Sigmoid colon (tissue), 6 donors: ENCODE measurements at regions not wholly inside any gene's neighbourhood (a gene's known extent, or its start where the extent isn't known, plus 50 kb on each side); places are given as distances from the start of the nearest gene placed in this dataset.

Experiments
- DNase-seq: peaks from one replicate; pipeline ENCODE4 v3.0.0-alpha.2; 2019
- H3K27ac ChIP-seq, 4 donors: fragments of 200-600 bp; sonication (generic); one replicate each; pipeline ENCODE4 v1.5.1; 2016 to 2019; ENCODE audit warnings: mild to moderate bottlenecking in 1 of 4
- H3K27me3 ChIP-seq, 3 donors: fragments of 200-600 bp; sonication (generic); one replicate each; pipeline ENCODE4 v1.5.1; 2019; ENCODE audit warnings: mild to moderate bottlenecking in 1 of 3
- H3K36me3 ChIP-seq, 4 donors: fragments of 200-600 bp; sonication (generic); one replicate each; pipeline ENCODE4 v1.5.1; 2016 to 2019
- H3K4me1 ChIP-seq, 4 donors: fragments of 200-600 bp; sonication (generic); one replicate each; pipeline ENCODE4 v1.5.1; 2017 to 2019
- H3K4me3 ChIP-seq, 4 donors: fragments of 200-600 bp; sonication (generic); one replicate each; pipeline ENCODE4 v1.5.1; 2017 to 2019; ENCODE audit warnings: mild to moderate bottlenecking in 2 of 4, moderate library complexity in 1 of 4
- H3K9me3 ChIP-seq, 4 donors: fragments of 200-600 bp in 3 of 4; sonication (generic) in 3 of 4; one replicate each; pipeline versions ENCODE4 v1.5.1 to v1.6.1; 2013 to 2019
- EP300 ChIP-seq, 4 donors: sonication (generic); formaldehyde crosslinking; IDR thresholded peaks; one replicate each; pipeline ENCODE4 v1.6.1; 2017; ENCODE audit warnings: antibody characterized with exemption in 4 of 4
- POLR2A ChIP-seq, 2 donors: fragments of 450-650 bp; IDR thresholded peaks; one replicate each; pipeline ENCODE4 v1.6.1; 2016; ENCODE audit warnings: antibody characterized with exemption in 2 of 2, mild to moderate bottlenecking in 2 of 2, moderate library complexity in 2 of 2
- POLR2AphosphoS5 ChIP-seq, 4 donors: sonication (generic); formaldehyde crosslinking; IDR thresholded peaks; one replicate each; pipeline ENCODE4 v1.6.1; 2017; ENCODE audit warnings: antibody characterized with exemption in 4 of 4
- WGBS, 2 donors: extraction: QIAGEN DNeasy Blood & Tissue Kit; methylation state at CpG; one replicate each; pipeline ENCODE4 v1.1.7; 2013; 5-methylcytosine and 5-hydroxymethylcytosine counted together
- intact Hi-C: fragments of 100-400 bp; cut with DNase I; formaldehyde crosslinking; loops from one replicate; pipeline ENCODE4 v1.15.1; 2023
- TF ChIP-seq, protein P1 (sequence below), 4 experiments: fragments of 450-650 bp in 3 of 4; fragments of 200-600 bp in 1 of 4; IDR thresholded peaks; one replicate each; pipeline ENCODE4 v1.5.1; 2016 to 2019; ENCODE audit warnings: antibody characterized with exemption in 4 of 4, mild to moderate bottlenecking in 3 of 4, moderate library complexity in 2 of 4
- donor health status: healthy with polysubstance abuse.
- donor health status: healthy.

DNA sequence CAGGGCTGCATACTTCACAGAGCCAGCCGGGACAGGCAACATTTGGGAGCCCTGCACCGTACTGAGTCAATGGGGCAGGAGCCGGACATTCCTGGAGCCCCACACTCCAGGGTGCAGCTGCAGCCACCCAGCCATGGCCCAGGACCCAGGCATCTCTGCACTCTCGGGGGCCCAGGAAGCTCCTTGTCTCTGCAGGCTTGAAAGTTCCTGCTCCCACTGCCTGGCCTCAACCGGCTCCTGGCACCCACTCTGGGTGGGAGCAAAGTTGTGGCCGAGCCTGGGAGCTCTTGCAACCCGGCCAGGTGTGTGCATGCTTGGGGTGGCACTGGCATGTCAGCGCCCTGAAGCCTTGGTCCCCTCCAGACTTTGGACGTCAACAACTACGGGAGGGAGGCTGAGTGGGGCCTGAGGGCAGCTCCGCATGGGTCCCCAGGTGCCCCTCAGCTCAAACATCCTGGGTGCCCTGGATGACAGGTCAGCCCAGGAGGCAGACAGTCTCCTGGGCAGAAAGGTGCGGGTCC is 833.5 kb upstream of the CADM2 start:
- no peaks in the 10 kb centered on the region for H3K27me3 ChIP-seq
- no peaks in the 10 kb centered on the region for H3K4me1 ChIP-seq
- intact Hi-C loops, result no loop called here
- H3K9me3 ChIP-seq, result peaks cover 0 to 3% (median 0%) of the 10 kb centered on the region in 4 donors
- TF ChIP-seq POLR2AphosphoS5 (IDR thresholded peaks at IDR 0.05) (no peak), POLR2A (IDR thresholded peaks at IDR 0.05) (no peak), EP300 (IDR thresholded peaks at IDR 0.05) (no peak)
- TF ChIP-seq, protein P1, sequence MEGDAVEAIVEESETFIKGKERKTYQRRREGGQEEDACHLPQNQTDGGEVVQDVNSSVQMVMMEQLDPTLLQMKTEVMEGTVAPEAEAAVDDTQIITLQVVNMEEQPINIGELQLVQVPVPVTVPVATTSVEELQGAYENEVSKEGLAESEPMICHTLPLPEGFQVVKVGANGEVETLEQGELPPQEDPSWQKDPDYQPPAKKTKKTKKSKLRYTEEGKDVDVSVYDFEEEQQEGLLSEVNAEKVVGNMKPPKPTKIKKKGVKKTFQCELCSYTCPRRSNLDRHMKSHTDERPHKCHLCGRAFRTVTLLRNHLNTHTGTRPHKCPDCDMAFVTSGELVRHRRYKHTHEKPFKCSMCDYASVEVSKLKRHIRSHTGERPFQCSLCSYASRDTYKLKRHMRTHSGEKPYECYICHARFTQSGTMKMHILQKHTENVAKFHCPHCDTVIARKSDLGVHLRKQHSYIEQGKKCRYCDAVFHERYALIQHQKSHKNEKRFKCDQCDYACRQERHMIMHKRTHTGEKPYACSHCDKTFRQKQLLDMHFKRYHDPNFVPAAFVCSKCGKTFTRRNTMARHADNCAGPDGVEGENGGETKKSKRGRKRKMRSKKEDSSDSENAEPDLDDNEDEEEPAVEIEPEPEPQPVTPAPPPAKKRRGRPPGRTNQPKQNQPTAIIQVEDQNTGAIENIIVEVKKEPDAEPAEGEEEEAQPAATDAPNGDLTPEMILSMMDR (IDR thresholded peaks at IDR 0.05), result no peak
- 92 to 95% methylated on average over 12 of the region's 12 CpGs for WGBS, 2 donors
- no peaks in the 10 kb centered on the region for H3K36me3 ChIP-seq
- no peak overlapping the region for H3K27ac ChIP-seq
- no peak overlapping the region for H3K4me3 ChIP-seq
- DNase-seq, result no peak

DNA sequence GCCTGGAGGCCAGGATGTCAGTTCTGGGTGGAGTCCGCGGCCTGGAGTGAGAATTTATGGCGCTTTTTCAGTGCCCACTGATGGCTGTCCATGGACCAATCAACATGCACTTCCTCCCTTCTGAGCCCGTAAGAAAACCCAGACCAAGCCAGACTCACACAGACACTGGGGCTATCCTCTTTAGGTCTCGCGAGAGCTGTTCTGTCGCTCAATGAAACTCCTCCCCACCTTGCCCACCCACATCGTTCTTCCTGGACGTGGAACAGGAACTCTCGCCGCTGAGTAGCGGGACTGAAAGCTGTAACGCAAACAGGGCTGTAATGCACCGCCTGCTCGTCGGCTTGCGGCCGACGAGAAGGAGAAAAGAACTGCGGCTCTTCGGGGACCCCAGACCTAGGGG is 833.0 kb upstream of the CADM2 start:
- Histone ChIP-seq H3K4me3 (no peak overlapping the region), H3K4me1 (no peaks in the 10 kb centered on the region), H3K36me3 (no peaks in the 10 kb centered on the region), H3K27me3 (no peaks in the 10 kb centered on the region), H3K9me3 (peaks cover 0 to 3% (median 0%) of the 10 kb centered on the region in 4 donors), H3K27ac (no peak overlapping the region)
- 96 to 98% methylated on average over 21 of the region's 21 CpGs for WGBS, 2 donors
- no peak for DNase-seq
- intact Hi-C loops, result no loop called here
- TF ChIP-seq EP300 (IDR thresholded peaks at IDR 0.05), result no peak
- TF ChIP-seq, protein P1 (IDR thresholded peaks at IDR 0.05), result no peak
- no peak for TF ChIP-seq POLR2A (IDR thresholded peaks at IDR 0.05)
- TF ChIP-seq POLR2AphosphoS5 (IDR thresholded peaks at IDR 0.05), result no peak

DNA sequence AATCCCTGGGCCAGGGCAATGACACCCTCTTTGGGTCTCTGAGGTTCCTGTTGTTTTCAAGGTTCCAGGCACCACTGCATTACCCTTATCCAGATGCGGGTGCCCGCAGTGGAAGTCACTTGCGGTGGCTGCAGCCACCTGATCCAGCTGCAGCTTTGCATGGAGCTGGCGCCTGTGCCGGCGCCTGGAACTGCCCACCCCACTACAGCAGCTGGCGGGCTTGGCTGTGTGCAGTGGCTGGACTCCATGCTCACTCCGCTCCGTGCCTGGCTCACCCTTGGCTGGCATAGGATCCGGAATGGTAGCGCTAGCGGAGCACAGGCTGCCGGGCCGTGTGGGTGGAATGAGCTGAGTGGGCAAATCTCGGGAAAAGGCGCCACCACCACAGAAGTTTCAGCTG is 832.6 kb upstream of the CADM2 start:
- no peak for TF ChIP-seq POLR2A (IDR thresholded peaks at IDR 0.05)
- TF ChIP-seq, protein P1 (IDR thresholded peaks at IDR 0.05), result no peak
- TF ChIP-seq EP300 (IDR thresholded peaks at IDR 0.05), result no peak
- TF ChIP-seq POLR2AphosphoS5 (IDR thresholded peaks at IDR 0.05), result no peak

DNA sequence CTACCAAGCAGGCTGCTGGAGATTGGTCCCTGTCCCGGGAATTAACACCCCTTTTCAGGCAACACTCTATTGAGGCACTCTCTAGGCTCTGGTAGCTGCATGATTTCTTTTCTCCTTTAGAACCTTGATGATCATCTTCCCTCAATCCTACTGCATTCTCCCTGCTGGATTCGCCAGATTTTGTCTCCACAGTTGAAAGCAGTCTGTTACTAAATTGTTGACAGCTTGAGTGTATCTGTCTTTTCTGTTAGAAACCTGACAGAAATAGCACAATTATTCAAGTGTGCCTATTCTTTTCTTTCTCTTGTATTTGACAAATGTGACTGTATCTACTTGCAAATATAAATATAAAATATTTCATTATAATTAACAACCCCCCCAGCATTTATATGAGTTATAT is 830.8 kb upstream of the CADM2 start:
- no peak overlapping the region for H3K27ac ChIP-seq
- intact Hi-C loops, result no loop called here
- peaks cover 0 to 3% (median 0%) of the 10 kb centered on the region in 4 donors for H3K9me3 ChIP-seq
- WGBS, 2 donors, result 68 to 79% methylated on average over 2 of the region's 2 CpGs
- H3K36me3 ChIP-seq, result no peaks in the 10 kb centered on the region
- TF ChIP-seq POLR2A (IDR thresholded peaks at IDR 0.05), result no peak
- TF ChIP-seq EP300 (IDR thresholded peaks at IDR 0.05), result no peak
- TF ChIP-seq POLR2AphosphoS5 (IDR thresholded peaks at IDR 0.05), result no peak
- TF ChIP-seq, protein P1 (IDR thresholded peaks at IDR 0.05), result no peak
- H3K4me3 ChIP-seq, result no peak overlapping the region
- DNase-seq, result no peak
- H3K4me1 ChIP-seq, result no peaks in the 10 kb centered on the region
- no peaks in the 10 kb centered on the region for H3K27me3 ChIP-seq

More for the DNA sequence above, 832.6 kb upstream of the CADM2 start:
- intact Hi-C loops, result no loop called here
- Histone ChIP-seq H3K9me3 (peaks cover 0 to 3% (median 0%) of the 10 kb centered on the region in 4 donors), H3K36me3 (no peaks in the 10 kb centered on the region), H3K27ac (no peak overlapping the region), H3K27me3 (no peaks in the 10 kb centered on the region), H3K4me1 (no peaks in the 10 kb centered on the region), H3K4me3 (no peak overlapping the region)
- WGBS, 2 donors, result 96 to 97% methylated on average over 16 of the region's 16 CpGs
- no peak for DNase-seq

DNA sequence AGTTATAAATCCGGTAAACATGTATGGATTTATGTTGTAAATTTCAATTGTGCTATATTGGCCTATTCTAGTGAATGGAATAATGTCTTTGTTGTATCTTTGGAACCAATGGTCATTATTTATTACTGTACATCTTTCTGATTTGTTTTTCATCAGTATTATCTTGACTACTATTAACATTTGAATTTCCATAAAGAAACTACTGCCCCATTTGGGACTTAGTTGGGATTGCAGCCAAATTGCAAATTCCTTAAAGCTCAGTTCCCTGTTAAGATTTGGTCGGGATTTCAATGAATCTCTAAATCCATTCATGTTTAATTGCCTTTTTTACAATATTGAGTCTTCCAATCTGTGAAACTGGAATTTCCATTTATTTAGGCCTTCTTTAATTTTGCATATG is 822.4 kb upstream of the CADM2 start:
- Histone ChIP-seq H3K9me3 (no peaks in the 10 kb centered on the region), H3K4me3 (no peak overlapping the region), H3K27ac (no peak overlapping the region), H3K36me3 (no peaks in the 10 kb centered on the region), H3K4me1 (no peaks in the 10 kb centered on the region), H3K27me3 (no peaks in the 10 kb centered on the region)
- TF ChIP-seq POLR2A (IDR thresholded peaks at IDR 0.05), result no peak
- no peak for TF ChIP-seq EP300 (IDR thresholded peaks at IDR 0.05)
- TF ChIP-seq, protein P1 (IDR thresholded peaks at IDR 0.05), result no peak
- no peak for TF ChIP-seq POLR2AphosphoS5 (IDR thresholded peaks at IDR 0.05)
- DNase-seq, result no peak
- WGBS, 2 donors, result 60 to 86% methylated on average over 2 of the region's 2 CpGs
- intact Hi-C loops, result no loop called here
